Gastroesophageal sphincter (tissue), 3 donors: ENCODE measurements at regions not wholly inside any gene's neighbourhood (a gene's known extent, or its start where the extent isn't known, plus 50 kb on each side); places are given as distances from the start of the nearest gene placed in this dataset.

Experiments
- EP300 ChIP-seq: sonication (generic); formaldehyde crosslinking; IDR thresholded peaks from one replicate; pipeline ENCODE4 v1.6.1; 2017; ENCODE audit warnings: antibody characterized with exemption, mild to moderate bottlenecking
- POLR2A ChIP-seq, 2 donors: fragments of 450-650 bp; IDR thresholded peaks; one replicate each; pipeline ENCODE4 v1.6.1; 2017; ENCODE audit warnings: antibody characterized with exemption in 2 of 2, mild to moderate bottlenecking in 2 of 2, moderate library complexity in 1 of 2
- POLR2AphosphoS5 ChIP-seq: sonication (generic); formaldehyde crosslinking; IDR thresholded peaks from one replicate; pipeline ENCODE4 v1.6.1; 2017; ENCODE audit warnings: antibody characterized with exemption
- TF ChIP-seq, protein P1 (sequence below), 4 experiments: fragments of 200-600 bp in 2 of 4; fragments of 450-650 bp in 2 of 4; sonication (generic) in 1 of 4; IDR thresholded peaks; one replicate each; pipeline ENCODE4 v1.5.1; 2017 to 2019; ENCODE audit warnings: antibody characterized with exemption in 4 of 4, mild to moderate bottlenecking in 2 of 4, moderate library complexity in 2 of 4

GRCh38 chr11:36933481-36933880 is 335.4 kb upstream of the RAG2 start:
- TF ChIP-seq, protein P1, sequence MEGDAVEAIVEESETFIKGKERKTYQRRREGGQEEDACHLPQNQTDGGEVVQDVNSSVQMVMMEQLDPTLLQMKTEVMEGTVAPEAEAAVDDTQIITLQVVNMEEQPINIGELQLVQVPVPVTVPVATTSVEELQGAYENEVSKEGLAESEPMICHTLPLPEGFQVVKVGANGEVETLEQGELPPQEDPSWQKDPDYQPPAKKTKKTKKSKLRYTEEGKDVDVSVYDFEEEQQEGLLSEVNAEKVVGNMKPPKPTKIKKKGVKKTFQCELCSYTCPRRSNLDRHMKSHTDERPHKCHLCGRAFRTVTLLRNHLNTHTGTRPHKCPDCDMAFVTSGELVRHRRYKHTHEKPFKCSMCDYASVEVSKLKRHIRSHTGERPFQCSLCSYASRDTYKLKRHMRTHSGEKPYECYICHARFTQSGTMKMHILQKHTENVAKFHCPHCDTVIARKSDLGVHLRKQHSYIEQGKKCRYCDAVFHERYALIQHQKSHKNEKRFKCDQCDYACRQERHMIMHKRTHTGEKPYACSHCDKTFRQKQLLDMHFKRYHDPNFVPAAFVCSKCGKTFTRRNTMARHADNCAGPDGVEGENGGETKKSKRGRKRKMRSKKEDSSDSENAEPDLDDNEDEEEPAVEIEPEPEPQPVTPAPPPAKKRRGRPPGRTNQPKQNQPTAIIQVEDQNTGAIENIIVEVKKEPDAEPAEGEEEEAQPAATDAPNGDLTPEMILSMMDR (IDR thresholded peaks at IDR 0.05), result no peak
- TF ChIP-seq POLR2AphosphoS5 (no peak), EP300 (no peak), POLR2A (IDR thresholded peaks at IDR 0.05) (no peak)
